H9 (cell line): ENCODE measurements at regions not wholly inside any gene's neighbourhood (a gene's known extent, or its start where the extent isn't known, plus 50 kb on each side); places are given as distances from the start of the nearest gene placed in this dataset.

ENCODE experiments used
- DNase-seq: peaks from one replicate; pipeline ENCODE4 v3.0.0-alpha.2; 2017
- H2AFZ ChIP-seq: one replicate; pipeline ENCODE4 v1.6.1; 2013; ENCODE audit warnings: mild to moderate bottlenecking, low read length, control low read depth, moderate library complexity
- H2AK5ac ChIP-seq: 2 replicates; pipeline ENCODE4 v1.6.1; 2013; ENCODE audit warnings: low read length, control low read depth, mixed read lengths; ENCODE audit not compliant: insufficient read length
- H2BK120ac ChIP-seq: one replicate; pipeline ENCODE4 v1.6.1; 2013; ENCODE audit warnings: low read depth, mild to moderate bottlenecking, low read length, control low read depth, inconsistent platforms; ENCODE audit not compliant: poor library complexity, severe bottlenecking
- H2BK12ac ChIP-seq: 2 replicates; pipeline ENCODE4 v1.6.1; 2013; ENCODE audit warnings: low read length, control low read depth, mixed read lengths, low read depth; ENCODE audit not compliant: insufficient read length
- H2BK15ac ChIP-seq: 2 replicates; pipeline ENCODE4 v1.6.1; 2013; ENCODE audit warnings: low read depth, low read length, control low read depth
- H2BK20ac ChIP-seq: one replicate; pipeline ENCODE4 v1.6.1; 2013; ENCODE audit warnings: low read depth, mild to moderate bottlenecking, low read length, control low read depth, inconsistent platforms; ENCODE audit not compliant: poor library complexity, severe bottlenecking
- H2BK5ac ChIP-seq: 2 replicates; pipeline ENCODE4 v1.6.1; 2013; ENCODE audit warnings: low read length, control low read depth, mixed read lengths; ENCODE audit not compliant: insufficient read length
- H3K14ac ChIP-seq: 2 replicates; pipeline ENCODE4 v1.6.1; 2013; ENCODE audit warnings: low read length, control low read depth; ENCODE audit not compliant: insufficient read depth
- H3K18ac ChIP-seq: 2 replicates; pipeline ENCODE4 v1.6.1; 2013; ENCODE audit warnings: low read depth, mild to moderate bottlenecking, mixed read lengths, low read length, control low read depth; ENCODE audit not compliant: insufficient read length
- H3K23ac ChIP-seq: 2 replicates; pipeline ENCODE4 v1.6.1; 2013; ENCODE audit warnings: low read length, control low read depth, mixed read lengths, low read depth; ENCODE audit not compliant: insufficient read length
- H3K23me2 ChIP-seq: 2 replicates; pipeline ENCODE4 v1.6.1; 2013; ENCODE audit warnings: low read depth, mild to moderate bottlenecking, mixed read lengths, low read length, control low read depth; ENCODE audit not compliant: insufficient read length, poor library complexity, severe bottlenecking
- H3K27ac ChIP-seq: 2 replicates; pipeline ENCODE4 v1.5.1; 2013; ENCODE audit warnings: low read length, control low read depth, mixed read lengths, low read depth; ENCODE audit not compliant: insufficient read length
- H3K27me3 ChIP-seq: 2 replicates; pipeline ENCODE4 v1.6.1; 2013; ENCODE audit warnings: low read length, control low read depth, inconsistent platforms; ENCODE audit not compliant: insufficient read depth
- H3K4ac ChIP-seq: 2 replicates; pipeline ENCODE4 v1.6.1; 2013; ENCODE audit warnings: low read depth, mild to moderate bottlenecking, control low read depth, inconsistent platforms, low read length, moderate library complexity
- H3K4me1 ChIP-seq: 2 replicates; pipeline ENCODE4 v1.6.1; 2013; ENCODE audit warnings: low read length, control low read depth, inconsistent platforms; ENCODE audit not compliant: insufficient read depth
- H3K4me2 ChIP-seq: 2 replicates; pipeline ENCODE4 v1.6.1; 2013; ENCODE audit warnings: low read length, control low read depth, mixed read lengths; ENCODE audit not compliant: insufficient read length, insufficient read depth
- H3K56ac ChIP-seq: 2 replicates; pipeline ENCODE4 v1.6.1; 2013; ENCODE audit warnings: low read depth, mild to moderate bottlenecking, mixed read lengths, low read length, control low read depth; ENCODE audit not compliant: insufficient read length
- H3K79me1 ChIP-seq: 2 replicates; pipeline ENCODE4 v1.6.1; 2013; ENCODE audit warnings: low read depth, mild to moderate bottlenecking, moderate library complexity, low read length, control low read depth, inconsistent platforms; ENCODE audit not compliant: insufficient read depth, poor library complexity, severe bottlenecking
- H3K79me2 ChIP-seq: 2 replicates; pipeline ENCODE4 v1.6.1; 2013; ENCODE audit warnings: low read length, control low read depth, inconsistent platforms; ENCODE audit not compliant: insufficient read depth
- H3K9ac ChIP-seq: 2 replicates; pipeline ENCODE4 v1.6.1; 2013; ENCODE audit warnings: low read length, control low read depth, mixed read lengths; ENCODE audit not compliant: insufficient read length; ENCODE audit errors: extremely low read depth
- H3K9me3 ChIP-seq: one replicate; pipeline ENCODE4 v1.6.1; 2013; ENCODE audit warnings: low read depth, low read length, inconsistent platforms; ENCODE audit not compliant: control insufficient read depth
- H3T11ph ChIP-seq: one replicate; pipeline ENCODE4 v1.6.1; 2013; ENCODE audit warnings: mild to moderate bottlenecking, low read length, control low read depth, inconsistent platforms
- H4K20me1 ChIP-seq: one replicate; pipeline ENCODE4 v1.6.1; 2013; ENCODE audit not compliant: control insufficient read depth, insufficient read length, insufficient read depth
- H4K5ac ChIP-seq: 2 replicates; pipeline ENCODE4 v1.6.1; 2013; ENCODE audit warnings: low read depth, mild to moderate bottlenecking, mixed read lengths, low read length, control low read depth; ENCODE audit not compliant: insufficient read length
- H4K8ac ChIP-seq: replicated peaks from 2 replicates; pipeline ENCODE4 v1.6.1; 2013; ENCODE audit warnings: low read length, control low read depth, mixed read lengths, low read depth; ENCODE audit not compliant: insufficient read length
- H4K91ac ChIP-seq: 2 replicates; pipeline ENCODE4 v1.6.1; 2013; ENCODE audit warnings: low read depth, mild to moderate bottlenecking, moderate library complexity, mixed read lengths, low read length, control low read depth; ENCODE audit not compliant: insufficient read length
- H3K27ac Mint-ChIP-seq, 3 experiments: 2 replicates in 2 of 3; 3 replicates in 1 of 3; pipeline ENCODE4 v1.8.0; 2020 to 2021; ENCODE audit warnings: mixed read lengths in 3 of 3, mild to moderate bottlenecking in 1 of 3, moderate library complexity in 1 of 3
- H3K27me3 Mint-ChIP-seq: 2 replicates; pipeline ENCODE4 v1.8.0; 2021; ENCODE audit warnings: low read depth, mild to moderate bottlenecking, moderate library complexity, mixed read lengths
- H3K36me3 Mint-ChIP-seq, 3 experiments: 2 replicates in 2 of 3; 3 replicates in 1 of 3; pipeline ENCODE4 v1.8.0; 2020 to 2021; ENCODE audit warnings: low read depth in 3 of 3, mixed read lengths in 3 of 3; ENCODE audit not compliant: insufficient read depth in 1 of 3
- H3K4me1 Mint-ChIP-seq, 2 experiments: 2 replicates each; pipeline ENCODE4 v1.8.0; 2020; ENCODE audit warnings: mixed read lengths in 2 of 2
- H3K4me3 Mint-ChIP-seq, 2 experiments: 2 replicates in 1 of 2; 3 replicates in 1 of 2; pipeline ENCODE4 v1.8.0; 2020 to 2021; ENCODE audit warnings: mild to moderate bottlenecking in 2 of 2, mixed read lengths in 2 of 2, moderate library complexity in 1 of 2
- H3K9me3 Mint-ChIP-seq, 2 experiments: 2 replicates in 1 of 2; 3 replicates in 1 of 2; pipeline ENCODE4 v1.8.0; 2020; ENCODE audit warnings: mild to moderate bottlenecking in 2 of 2, mixed read lengths in 2 of 2, moderate library complexity in 1 of 2
- WGBS: extraction: QIAGEN DNeasy Blood & Tissue Kit; methylation state at CpG from one replicate; pipeline ENCODE4 v1.1.7; 2013; ENCODE audit warnings: missing lambda C conversion rate, low lambda C conversion rate, mixed read lengths; ENCODE audit not compliant: insufficient read length; ENCODE audit errors: extremely low coverage; 5-methylcytosine and 5-hydroxymethylcytosine counted together
- TF ChIP-seq, protein P1 (sequence below): fragments of 200-600 bp; sonication (generic); conservative IDR thresholded peaks from 3 replicates; pipeline ENCODE4 v1.8.0; 2021; ENCODE audit warnings: antibody characterized with exemption, mild to moderate bottlenecking

DNA sequence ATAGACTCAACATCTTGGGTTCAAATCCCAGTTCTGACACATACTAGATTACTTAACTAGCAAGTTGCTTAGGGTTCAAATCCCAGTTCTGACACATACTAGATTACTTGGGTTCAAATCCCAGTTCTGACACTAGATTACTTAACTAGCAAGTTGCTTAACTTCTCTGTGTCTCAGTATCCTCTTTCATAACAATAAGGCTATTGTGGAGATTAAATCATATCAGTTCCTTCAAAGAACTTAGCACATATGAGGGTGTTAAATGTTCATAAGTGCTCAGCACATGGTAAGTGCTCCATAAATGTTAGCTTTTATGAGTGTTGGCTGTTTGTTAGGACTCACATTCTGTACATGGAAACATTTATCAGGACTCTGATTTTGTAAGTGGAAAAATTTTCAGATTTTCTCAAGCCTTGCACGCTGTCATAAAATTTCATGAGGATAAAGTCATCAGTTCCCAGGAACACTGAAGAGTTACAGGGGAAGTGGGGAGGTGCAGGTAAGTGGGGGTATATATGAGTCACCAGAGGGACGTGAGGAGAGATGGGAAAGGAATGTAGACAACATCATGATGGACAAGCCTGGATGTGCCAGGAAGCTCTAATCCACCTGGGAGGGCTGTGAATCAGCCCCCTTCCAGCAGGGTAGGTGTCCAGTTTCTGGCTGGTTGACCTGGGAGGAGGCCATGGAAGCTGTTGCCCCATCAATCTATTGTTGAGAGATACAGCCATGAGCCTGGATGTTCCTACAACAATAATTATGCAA lies 532.2 kb upstream of the WWC1 start:
- Histone ChIP-seq H3K27ac (no peak overlapping the region), H3K79me2 (no peaks in the 10 kb centered on the region), H3T11ph (no peak overlapping the region), H3K27me3 (no peaks in the 10 kb centered on the region), H2BK20ac (no peak overlapping the region), H2BK15ac (no peak overlapping the region), H3K9ac (no peak overlapping the region), H3K56ac (no peak overlapping the region), H4K8ac (no peak overlapping the region), H3K4me1 (peaks cover 5% of the 10 kb centered on the region; the same call in 1 of the 2 replicates), H3K79me1 (no peaks in the 10 kb centered on the region), H2BK5ac (no peak overlapping the region), H4K5ac (no peak overlapping the region), H4K91ac (no peak overlapping the region), H3K23ac (no peak overlapping the region), H2BK120ac (no peak overlapping the region), H3K18ac (no peak overlapping the region), H3K9me3 (no peaks in the 10 kb centered on the region), H3K4ac (no peak overlapping the region), H3K14ac (no peak overlapping the region), H2BK12ac (no peak overlapping the region), H3K23me2 (no peaks in the 10 kb centered on the region), H2AFZ (no peak overlapping the region), H3K4me2 (no peak overlapping the region), H4K20me1 (no peaks in the 10 kb centered on the region), H2AK5ac (no peak overlapping the region)
- TF ChIP-seq, protein P1, sequence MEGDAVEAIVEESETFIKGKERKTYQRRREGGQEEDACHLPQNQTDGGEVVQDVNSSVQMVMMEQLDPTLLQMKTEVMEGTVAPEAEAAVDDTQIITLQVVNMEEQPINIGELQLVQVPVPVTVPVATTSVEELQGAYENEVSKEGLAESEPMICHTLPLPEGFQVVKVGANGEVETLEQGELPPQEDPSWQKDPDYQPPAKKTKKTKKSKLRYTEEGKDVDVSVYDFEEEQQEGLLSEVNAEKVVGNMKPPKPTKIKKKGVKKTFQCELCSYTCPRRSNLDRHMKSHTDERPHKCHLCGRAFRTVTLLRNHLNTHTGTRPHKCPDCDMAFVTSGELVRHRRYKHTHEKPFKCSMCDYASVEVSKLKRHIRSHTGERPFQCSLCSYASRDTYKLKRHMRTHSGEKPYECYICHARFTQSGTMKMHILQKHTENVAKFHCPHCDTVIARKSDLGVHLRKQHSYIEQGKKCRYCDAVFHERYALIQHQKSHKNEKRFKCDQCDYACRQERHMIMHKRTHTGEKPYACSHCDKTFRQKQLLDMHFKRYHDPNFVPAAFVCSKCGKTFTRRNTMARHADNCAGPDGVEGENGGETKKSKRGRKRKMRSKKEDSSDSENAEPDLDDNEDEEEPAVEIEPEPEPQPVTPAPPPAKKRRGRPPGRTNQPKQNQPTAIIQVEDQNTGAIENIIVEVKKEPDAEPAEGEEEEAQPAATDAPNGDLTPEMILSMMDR = no peak
- Mint-ChIP-seq H3K27me3 (0 out of 2 replicates have a peak, but pooled peaks cover 2% of the 10 kb centered on the region), H3K27ac (0 out of 7 replicates have a peak overlapping the region, but pooled peaks of 1 of the 3 experiments have one; percentile 10), H3K9me3 (no peaks in the 10 kb centered on the region), H3K36me3 (no peaks in the 10 kb centered on the region), H3K4me1 (peaks cover 11 to 12% of the 10 kb centered on the region in 2 experiments), H3K4me3 (no peak overlapping the region)
- DNase-seq = no peak
- WGBS = no CpG with 5 or more reads among the region's 2 CpGs
